ENCODE measurements at regions not wholly inside any gene's neighbourhood (a gene's known extent, or its start where the extent isn't known, plus 50 kb on each side); places are given as distances from the start of the nearest gene placed in this dataset.

DNA sequence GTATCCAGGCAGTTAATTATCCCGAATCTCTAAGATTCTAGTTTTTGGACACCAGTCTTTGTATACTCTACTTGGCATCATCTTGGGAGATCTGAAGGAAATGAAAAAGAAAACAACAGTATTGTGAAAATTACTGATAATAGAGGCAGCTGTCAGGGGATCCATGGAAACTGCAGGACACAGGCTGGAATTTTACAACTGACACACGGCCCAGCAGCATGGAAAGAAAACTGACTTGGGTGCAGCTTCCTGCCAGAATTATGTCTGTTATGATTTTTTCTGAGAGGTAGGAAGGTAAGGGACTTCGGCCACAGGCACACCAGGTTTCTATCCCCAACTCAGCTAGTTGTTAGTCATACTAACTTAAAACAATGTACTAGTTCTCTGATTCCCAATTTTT lies 57.7 kb upstream of the ERBB4 start:
- DNase-seq, result no peak

DNA sequence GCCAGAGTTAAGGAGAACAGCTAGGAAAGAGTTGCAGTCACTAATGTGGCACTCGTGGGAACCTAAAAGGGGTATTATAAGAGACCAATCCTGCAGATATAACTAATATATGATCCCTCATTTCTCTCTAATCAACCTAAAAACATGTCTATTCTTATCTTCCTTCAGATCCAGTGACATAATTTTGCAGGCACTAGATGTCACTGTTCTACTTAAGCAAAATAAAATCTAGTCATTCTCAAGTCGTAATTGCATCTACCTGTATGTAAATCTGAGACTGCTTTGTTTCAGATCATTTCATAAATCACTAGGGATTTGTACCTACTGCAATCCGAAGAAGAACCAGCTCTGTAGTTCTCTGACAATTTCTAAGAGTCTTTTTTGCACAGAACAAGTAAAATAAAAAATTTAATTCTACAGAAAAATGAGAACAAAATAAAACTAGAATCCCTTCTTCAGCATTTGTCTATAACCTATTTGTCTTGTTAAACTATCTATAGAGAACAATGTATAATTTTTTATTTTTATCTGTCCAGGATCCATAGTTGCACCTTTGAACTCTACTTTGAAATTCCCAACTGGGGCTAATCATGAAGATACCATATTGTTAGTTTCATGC lies 56.5 kb upstream of the ERBB4 start:
- no peak for DNase-seq

DNA sequence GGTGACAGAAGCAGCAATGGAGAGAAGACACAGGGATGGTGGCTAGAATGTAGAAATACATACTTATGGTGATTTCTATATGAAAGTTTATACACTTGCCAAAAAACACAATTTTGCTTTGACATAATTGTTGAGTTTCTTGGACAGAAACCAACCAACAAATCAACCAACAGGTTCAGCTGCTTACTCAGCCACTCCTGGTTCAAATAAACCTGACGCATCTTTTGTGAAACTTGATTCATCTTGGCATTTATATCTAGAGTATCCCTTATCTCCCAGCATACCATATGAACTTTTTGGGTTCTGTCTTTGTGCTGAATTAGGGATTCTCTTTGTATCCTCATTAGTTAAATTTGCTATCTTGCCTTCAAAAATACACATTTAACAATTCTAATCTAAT lies 54.1 kb upstream of the ERBB4 start:
- DNase-seq, result no peak

Data from CD4-positive, alpha-beta T cell treated with Interleukin-10 for 1 hour (primary cell).